OCI-LY3 (cell line): ENCODE measurements at regions not wholly inside any gene's neighbourhood (a gene's known extent, or its start where the extent isn't known, plus 50 kb on each side); places are given as distances from the start of the nearest gene placed in this dataset.

Experiments
- H2AFZ ChIP-seq: fragments of 200-600, 300-600 bp; shearing (Covaris generic); 2 replicates; pipeline ENCODE4 v1.6.0; 2014; ENCODE audit warnings: antibody characterized with exemption, low read depth, low read length
- H3K27ac ChIP-seq: fragments of 200-600, 300-600 bp; sonication (generic); 2 replicates; pipeline ENCODE4 v1.5.1; 2014; ENCODE audit warnings: mild to moderate bottlenecking, low read length, moderate library complexity, mixed read lengths
- H3K27me3 ChIP-seq: fragments of 200-600, 300-600 bp; sonication (generic); 2 replicates; pipeline ENCODE4 v1.6.1; 2014; ENCODE audit warnings: low read depth, low read length, mixed read lengths
- H3K36me3 ChIP-seq: fragments of 200-600, 300-600 bp; sonication (generic); replicated peaks from 2 replicates; pipeline ENCODE3; 2014; ENCODE audit warnings: low read depth, low read length, mixed read lengths
- H3K4me1 ChIP-seq: fragments of 300-600, 200-600 bp; sonication (generic); 2 replicates; pipeline ENCODE4 v1.6.1; 2014; ENCODE audit warnings: low read length, mixed read lengths
- H3K4me2 ChIP-seq: fragments of 200-600, 300-600 bp; sonication (generic); 2 replicates; pipeline ENCODE4 v1.6.1; 2014; ENCODE audit warnings: low read length, mixed read lengths
- H3K4me3 ChIP-seq: fragments of 300-600, 200-600 bp; sonication (generic); 2 replicates; pipeline ENCODE4 v1.5.1; 2014; ENCODE audit warnings: antibody characterized with exemption, mild to moderate bottlenecking, low read length, moderate library complexity
- H3K79me2 ChIP-seq: fragments of 300-600, 200-600 bp; shearing (Covaris generic); 2 replicates; pipeline ENCODE4 v1.6.1; 2014; ENCODE audit warnings: mild to moderate bottlenecking, low read length, mixed read lengths
- H3K9ac ChIP-seq: fragments of 300-600, 200-600 bp; shearing (Covaris generic); 2 replicates; pipeline ENCODE4 v1.6.0; 2014; ENCODE audit warnings: mild to moderate bottlenecking, low read length, moderate library complexity
- H3K9me3 ChIP-seq: fragments of 200-600, 300-600 bp; shearing (Covaris generic); 2 replicates; pipeline ENCODE4 v1.6.1; 2014; ENCODE audit warnings: low read length, mixed read lengths; ENCODE audit not compliant: insufficient read depth
- H4K20me1 ChIP-seq: fragments of 200-600, 300-600 bp; sonication (generic); 2 replicates; pipeline ENCODE4 v1.6.1; 2016; ENCODE audit warnings: low read length, mixed read lengths; ENCODE audit not compliant: insufficient read depth
- CTCF ChIP-seq: fragments of 200-600, 300-600 bp; sonication (generic); IDR thresholded peaks from 2 replicates; pipeline ENCODE4 v1.5.1; 2014; ENCODE audit warnings: antibody characterized with exemption, low read length, low read depth
- EZH2phosphoT487 ChIP-seq: fragments of 200-600 bp; shearing (Covaris generic); IDR thresholded peaks from 2 replicates; pipeline ENCODE4 v1.6.1; 2018; ENCODE audit warnings: antibody characterized with exemption, mixed run types, low read depth

DNA sequence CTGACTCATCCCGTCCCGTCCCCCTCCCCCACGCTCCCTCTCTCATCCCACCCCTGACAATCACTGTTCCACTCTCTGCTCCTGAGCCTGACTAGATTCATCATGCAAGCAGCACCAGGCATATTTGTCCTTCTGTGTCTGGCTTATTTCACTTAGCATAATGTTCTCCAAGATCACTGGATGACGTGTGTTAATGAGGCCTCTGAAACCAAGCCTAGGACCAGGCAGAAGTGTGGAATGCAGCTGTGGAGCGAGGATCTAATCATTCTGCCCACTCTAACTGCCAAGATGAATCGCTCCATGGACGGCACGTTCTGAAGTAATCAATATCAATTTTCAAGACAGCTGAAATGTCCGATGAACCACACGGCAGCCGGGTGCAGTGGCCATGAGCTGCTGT is 122.4 kb upstream of the ZNF236 start:
- Histone ChIP-seq H3K27me3 (peaks cover 1% of the 10 kb centered on the region; the same call in 1 of the 2 replicates), H4K20me1 (no peaks in the 10 kb centered on the region), H3K4me3 (no peak overlapping the region), H3K4me1 (no peaks in the 10 kb centered on the region), H3K4me2 (no peak overlapping the region), H3K79me2 (no peaks in the 10 kb centered on the region), H3K9ac (no peak overlapping the region), H3K27ac (no peak overlapping the region), H3K9me3 (no peaks in the 10 kb centered on the region), H3K36me3 (no peaks in the 10 kb centered on the region), H2AFZ (no peak overlapping the region)
- no peak for TF ChIP-seq CTCF

GRCh38 chr18:76697441-76697901 is 124.9 kb upstream of the ZNF236 start:
- no peaks in the 10 kb centered on the region for H3K9me3 ChIP-seq
- no peak overlapping the region for H3K4me3 ChIP-seq
- no peak overlapping the region for H3K9ac ChIP-seq
- H3K4me2 ChIP-seq, result no peak overlapping the region
- TF ChIP-seq EZH2phosphoT487, result no peak
- TF ChIP-seq CTCF, result no peak
- H3K79me2 ChIP-seq, result no peaks in the 10 kb centered on the region
- peaks cover 4% of the 10 kb centered on the region; the same call in 1 of the 2 replicates for H3K27me3 ChIP-seq
- no peaks in the 10 kb centered on the region for H3K4me1 ChIP-seq
- H4K20me1 ChIP-seq, result no peaks in the 10 kb centered on the region
- no peaks in the 10 kb centered on the region for H3K36me3 ChIP-seq
- H3K27ac ChIP-seq, result no peak overlapping the region
- H2AFZ ChIP-seq, result no peak overlapping the region

DNA sequence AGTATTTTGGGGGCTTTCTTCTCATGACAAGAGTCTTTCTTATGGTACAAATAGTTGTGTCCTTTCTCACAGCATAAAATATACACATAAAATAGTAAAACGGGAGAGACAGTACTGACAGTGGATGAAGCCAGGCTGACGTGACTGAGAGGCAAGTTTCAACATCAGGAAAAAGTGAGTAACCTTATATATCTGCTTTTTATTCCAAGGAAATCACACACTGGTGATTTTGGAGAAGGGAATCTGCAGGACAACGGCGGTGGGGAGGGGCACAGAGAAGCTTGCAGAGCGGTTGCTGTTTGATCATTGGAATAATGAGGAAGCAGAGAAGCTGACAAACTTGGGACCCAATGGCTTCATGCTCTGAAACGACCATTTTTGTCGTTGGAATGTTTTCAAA is 130.6 kb upstream of the ZNF236 start:
- H3K27me3 ChIP-seq, result peaks cover 34% of the 10 kb centered on the region
- no peak overlapping the region for H2AFZ ChIP-seq

GRCh38 chr18:76689646-76690264 is 132.6 kb upstream of the ZNF236 start:
- peaks cover 6% of the 10 kb centered on the region; the same call in 1 of the 2 replicates for H3K4me1 ChIP-seq
- no peak overlapping the region for H3K4me3 ChIP-seq
- H4K20me1 ChIP-seq, result no peaks in the 10 kb centered on the region
- no peak overlapping the region for H2AFZ ChIP-seq
- H3K9me3 ChIP-seq, result no peaks in the 10 kb centered on the region
- no peaks in the 10 kb centered on the region for H3K36me3 ChIP-seq
- no peaks in the 10 kb centered on the region for H3K79me2 ChIP-seq
- H3K27me3 ChIP-seq, result peaks cover 31% of the 10 kb centered on the region
- TF ChIP-seq EZH2phosphoT487, result no peak
- no peak for TF ChIP-seq CTCF
- H3K4me2 ChIP-seq, result no peak overlapping the region
- H3K27ac ChIP-seq, result no peak overlapping the region
- no peak overlapping the region for H3K9ac ChIP-seq

More for the DNA sequence above, 130.6 kb upstream of the ZNF236 start:
- TF ChIP-seq CTCF (no peak), EZH2phosphoT487 (no peak)
- Histone ChIP-seq H3K36me3 (no peaks in the 10 kb centered on the region), H4K20me1 (no peaks in the 10 kb centered on the region), H3K79me2 (no peaks in the 10 kb centered on the region), H3K4me3 (no peak overlapping the region), H3K4me1 (peaks cover 5% of the 10 kb centered on the region; the same call in 1 of the 2 replicates), H3K9me3 (no peaks in the 10 kb centered on the region), H3K4me2 (no peak overlapping the region), H3K27ac (no peak overlapping the region), H3K9ac (no peak overlapping the region)
